PC-3 (cell line): ENCODE measurements at regions not wholly inside any gene's neighbourhood (a gene's known extent, or its start where the extent isn't known, plus 50 kb on each side); places are given as distances from the start of the nearest gene placed in this dataset.

ENCODE experiments used
- EZH2 ChIP-seq: fragments of 300-600 bp; sonication (generic); IDR thresholded peaks from one replicate; pipeline ENCODE4 v1.6.1; 2017; ENCODE audit warnings: antibody characterized with exemption, mild to moderate bottlenecking, low read length; ENCODE audit not compliant: unreplicated experiment
- EZH2phosphoT487 ChIP-seq: fragments of 300-600 bp; sonication (generic); IDR thresholded peaks from 2 replicates; pipeline ENCODE4 v1.6.1; 2018; ENCODE audit warnings: mild to moderate bottlenecking, antibody characterized with exemption, low read length, borderline replicate concordance
- TF ChIP-seq, protein P1 (sequence below): fragments of 300-600 bp; sonication (generic); conservative IDR thresholded peaks from 2 replicates; pipeline ENCODE4 v1.5.1; 2017; ENCODE audit warnings: antibody characterized with exemption, low read depth, mild to moderate bottlenecking, low read length

DNA sequence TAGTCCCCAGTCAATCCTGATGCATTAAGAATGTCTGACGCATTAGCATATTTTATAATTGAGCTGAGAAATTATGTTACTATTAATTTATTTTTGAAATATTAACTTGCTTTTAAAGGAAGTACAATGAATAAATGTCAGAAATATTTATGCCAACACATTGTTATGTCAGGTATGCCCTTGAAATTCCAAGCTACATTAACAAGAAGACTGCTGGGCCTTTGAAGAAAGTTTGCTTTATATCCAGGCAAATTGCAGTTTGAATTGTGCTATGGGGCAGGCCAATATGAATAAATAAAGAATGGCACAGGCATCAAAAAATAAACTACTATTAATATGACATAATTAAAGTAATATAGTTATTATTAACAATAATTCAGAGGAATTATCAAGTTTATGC, 1391.3 kb downstream of the PLA2G4A start:
- TF ChIP-seq, protein P1, sequence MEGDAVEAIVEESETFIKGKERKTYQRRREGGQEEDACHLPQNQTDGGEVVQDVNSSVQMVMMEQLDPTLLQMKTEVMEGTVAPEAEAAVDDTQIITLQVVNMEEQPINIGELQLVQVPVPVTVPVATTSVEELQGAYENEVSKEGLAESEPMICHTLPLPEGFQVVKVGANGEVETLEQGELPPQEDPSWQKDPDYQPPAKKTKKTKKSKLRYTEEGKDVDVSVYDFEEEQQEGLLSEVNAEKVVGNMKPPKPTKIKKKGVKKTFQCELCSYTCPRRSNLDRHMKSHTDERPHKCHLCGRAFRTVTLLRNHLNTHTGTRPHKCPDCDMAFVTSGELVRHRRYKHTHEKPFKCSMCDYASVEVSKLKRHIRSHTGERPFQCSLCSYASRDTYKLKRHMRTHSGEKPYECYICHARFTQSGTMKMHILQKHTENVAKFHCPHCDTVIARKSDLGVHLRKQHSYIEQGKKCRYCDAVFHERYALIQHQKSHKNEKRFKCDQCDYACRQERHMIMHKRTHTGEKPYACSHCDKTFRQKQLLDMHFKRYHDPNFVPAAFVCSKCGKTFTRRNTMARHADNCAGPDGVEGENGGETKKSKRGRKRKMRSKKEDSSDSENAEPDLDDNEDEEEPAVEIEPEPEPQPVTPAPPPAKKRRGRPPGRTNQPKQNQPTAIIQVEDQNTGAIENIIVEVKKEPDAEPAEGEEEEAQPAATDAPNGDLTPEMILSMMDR: no peak
- TF ChIP-seq EZH2phosphoT487 (no peak), EZH2 (no peak)
